RWPE2 (cell line): ENCODE measurements at regions not wholly inside any gene's neighbourhood (a gene's known extent, or its start where the extent isn't known, plus 50 kb on each side); places are given as distances from the start of the nearest gene placed in this dataset.

Source experiments
- ATAC-seq: fragments of 200-7000 bp; cut with Tn5 transposase; 3 replicates; pipeline ENCODE4 v1.9.1; 2021; ENCODE audit warnings: low read depth
- DNase-seq: peaks from one replicate; pipeline ENCODE4 v3.0.0-alpha.2; 2020; ENCODE audit warnings: low spot score
- H3K27ac ChIP-seq: fragments of 450-650 bp; 2 replicates; pipeline ENCODE4 v1.5.1; 2017; ENCODE audit warnings: mild to moderate bottlenecking; ENCODE audit not compliant: poor library complexity, severe bottlenecking
- H3K27me3 ChIP-seq: fragments of 250-450 bp; sonication (Bioruptor Pico); 2 replicates; pipeline ENCODE4 v1.5.1; 2021; ENCODE audit warnings: mild to moderate bottlenecking, moderate library complexity; ENCODE audit not compliant: insufficient read depth, poor library complexity, severe bottlenecking
- H3K36me3 ChIP-seq: fragments of 250-450 bp; sonication (Bioruptor Pico); 2 replicates; pipeline ENCODE4 v1.5.1; 2020; ENCODE audit warnings: low read depth, mild to moderate bottlenecking, moderate library complexity
- H3K4me1 ChIP-seq: fragments of 250-450 bp; sonication (Bioruptor Pico); 2 replicates; pipeline ENCODE4 v1.5.1; 2021; ENCODE audit warnings: mild to moderate bottlenecking, moderate library complexity; ENCODE audit not compliant: insufficient read depth, poor library complexity, severe bottlenecking
- H3K4me3 ChIP-seq: fragments of 250-450 bp; sonication (Bioruptor Pico); 2 replicates; pipeline ENCODE4 v1.5.1; 2021; ENCODE audit warnings: mild to moderate bottlenecking, moderate library complexity; ENCODE audit not compliant: severe bottlenecking
- H3K9me3 ChIP-seq: fragments of 250-450 bp; sonication (Bioruptor Pico); 2 replicates; pipeline ENCODE4 v1.5.1; 2021; ENCODE audit warnings: mild to moderate bottlenecking, moderate library complexity; ENCODE audit not compliant: severe bottlenecking
- TF ChIP-seq, protein P1 (sequence below): fragments of 450-650 bp; IDR thresholded peaks from one replicate; pipeline ENCODE4 v1.5.1; 2017; ENCODE audit warnings: mild to moderate bottlenecking, moderate library complexity; ENCODE audit not compliant: poor library complexity, severe bottlenecking

DNA sequence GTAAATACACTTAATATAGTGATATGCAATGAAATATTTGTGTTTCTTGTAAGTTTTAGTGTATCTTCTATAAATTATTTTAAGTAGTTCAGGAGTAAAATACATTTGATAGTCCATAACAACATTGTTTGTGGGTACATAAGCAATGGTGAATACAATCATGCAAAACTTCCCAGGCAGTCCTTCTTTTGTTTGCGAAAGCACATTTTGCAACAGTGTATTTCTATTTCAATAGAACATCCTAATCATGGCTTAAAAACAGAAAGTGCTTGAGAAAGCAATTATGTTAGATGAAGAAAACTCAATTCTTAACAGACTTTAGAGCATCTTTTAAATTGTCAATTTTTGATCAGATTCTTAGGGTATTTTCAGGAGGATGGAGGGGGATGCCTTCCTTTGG is 155.6 kb downstream of the POSTN start:
- H3K9me3 ChIP-seq = no peaks in the 10 kb centered on the region
- H3K27ac ChIP-seq = no peak overlapping the region
- DNase-seq = no peak
- ATAC-seq = no peak
- TF ChIP-seq, protein P1, sequence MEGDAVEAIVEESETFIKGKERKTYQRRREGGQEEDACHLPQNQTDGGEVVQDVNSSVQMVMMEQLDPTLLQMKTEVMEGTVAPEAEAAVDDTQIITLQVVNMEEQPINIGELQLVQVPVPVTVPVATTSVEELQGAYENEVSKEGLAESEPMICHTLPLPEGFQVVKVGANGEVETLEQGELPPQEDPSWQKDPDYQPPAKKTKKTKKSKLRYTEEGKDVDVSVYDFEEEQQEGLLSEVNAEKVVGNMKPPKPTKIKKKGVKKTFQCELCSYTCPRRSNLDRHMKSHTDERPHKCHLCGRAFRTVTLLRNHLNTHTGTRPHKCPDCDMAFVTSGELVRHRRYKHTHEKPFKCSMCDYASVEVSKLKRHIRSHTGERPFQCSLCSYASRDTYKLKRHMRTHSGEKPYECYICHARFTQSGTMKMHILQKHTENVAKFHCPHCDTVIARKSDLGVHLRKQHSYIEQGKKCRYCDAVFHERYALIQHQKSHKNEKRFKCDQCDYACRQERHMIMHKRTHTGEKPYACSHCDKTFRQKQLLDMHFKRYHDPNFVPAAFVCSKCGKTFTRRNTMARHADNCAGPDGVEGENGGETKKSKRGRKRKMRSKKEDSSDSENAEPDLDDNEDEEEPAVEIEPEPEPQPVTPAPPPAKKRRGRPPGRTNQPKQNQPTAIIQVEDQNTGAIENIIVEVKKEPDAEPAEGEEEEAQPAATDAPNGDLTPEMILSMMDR = no peak
- no peak overlapping the region for H3K4me3 ChIP-seq
- H3K4me1 ChIP-seq = peaks cover 8% of the 10 kb centered on the region
- H3K36me3 ChIP-seq = no peaks in the 10 kb centered on the region
- H3K27me3 ChIP-seq = no peaks in the 10 kb centered on the region

DNA sequence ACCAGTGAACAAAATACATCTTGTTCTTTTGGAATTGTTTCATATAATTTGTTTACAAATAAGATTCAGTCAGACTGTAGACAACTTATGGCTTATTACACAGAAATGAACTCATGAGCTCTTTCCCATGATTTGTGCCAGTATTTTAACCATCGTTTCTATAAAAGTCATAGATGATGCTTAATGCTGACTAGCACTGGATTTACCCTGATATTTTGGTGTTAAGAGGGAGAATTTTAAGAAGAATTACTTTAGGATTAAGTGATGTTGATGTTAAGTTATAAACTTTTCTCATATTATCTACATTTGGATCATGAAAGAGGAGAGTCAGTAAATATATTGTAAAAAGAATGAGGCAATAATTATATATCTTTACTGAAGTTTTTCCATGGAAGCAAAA is 162.7 kb downstream of the POSTN start:
- ATAC-seq = no peak

DNA sequence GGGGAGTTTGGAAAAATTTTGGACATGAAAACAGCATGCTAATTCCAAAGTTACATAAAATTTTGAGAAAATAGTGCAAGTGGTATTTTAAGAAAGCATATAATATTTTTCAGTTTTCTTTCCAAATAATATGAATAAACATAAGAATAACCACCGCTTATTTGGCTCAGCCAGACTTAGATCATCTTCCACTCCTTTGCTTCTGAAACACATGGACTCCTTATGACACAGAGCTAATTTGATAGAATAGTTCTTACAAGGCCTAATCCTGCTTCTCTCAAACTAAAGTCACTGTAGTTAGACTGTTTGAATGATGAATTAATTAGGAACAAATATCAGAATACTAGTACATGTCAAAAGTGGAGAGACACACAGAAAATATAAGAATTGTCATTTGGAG is 165.5 kb downstream of the POSTN start:
- H3K9me3 ChIP-seq = no peaks in the 10 kb centered on the region
- DNase-seq = no peak
- no peak overlapping the region for H3K27ac ChIP-seq
- no peak overlapping the region for H3K4me3 ChIP-seq
- TF ChIP-seq, protein P1 = no peak
- no peaks in the 10 kb centered on the region for H3K36me3 ChIP-seq
- H3K27me3 ChIP-seq = no peaks in the 10 kb centered on the region
- H3K4me1 ChIP-seq = no peaks in the 10 kb centered on the region
- ATAC-seq = no peak

More for the DNA sequence above, 162.7 kb downstream of the POSTN start:
- TF ChIP-seq, protein P1 = no peak
- Histone ChIP-seq H3K4me1 (no peaks in the 10 kb centered on the region), H3K27ac (no peak overlapping the region), H3K27me3 (no peaks in the 10 kb centered on the region), H3K9me3 (no peaks in the 10 kb centered on the region), H3K36me3 (no peaks in the 10 kb centered on the region), H3K4me3 (no peak overlapping the region)
- no peak for DNase-seq

DNA sequence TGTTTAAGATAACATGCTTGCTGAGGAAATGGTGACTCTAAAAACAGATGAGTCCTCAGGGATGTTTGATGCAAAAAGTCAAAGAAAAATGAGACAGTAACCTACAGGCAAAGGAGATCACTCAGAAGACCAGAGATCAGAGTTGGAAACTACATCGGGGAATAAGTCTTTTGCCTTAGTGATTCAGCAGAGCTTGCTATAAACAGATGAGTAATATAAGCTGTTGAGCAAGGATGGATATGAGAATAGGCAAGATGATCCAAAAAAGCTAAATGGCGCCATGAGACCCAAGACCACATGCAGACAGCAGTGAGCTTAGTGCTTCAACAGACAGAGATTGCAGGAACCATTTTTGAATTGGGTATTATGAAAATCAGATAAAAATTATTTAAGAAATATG is 168.6 kb downstream of the POSTN start:
- TF ChIP-seq, protein P1 = no peak
- Histone ChIP-seq H3K27me3 (no peaks in the 10 kb centered on the region), H3K4me3 (no peak overlapping the region), H3K27ac (no peak overlapping the region), H3K36me3 (no peaks in the 10 kb centered on the region), H3K4me1 (no peaks in the 10 kb centered on the region), H3K9me3 (no peaks in the 10 kb centered on the region)
- ATAC-seq (peak; percentile 55; the same call in 2 of the 3 replicates), DNase-seq (no peak)

DNA sequence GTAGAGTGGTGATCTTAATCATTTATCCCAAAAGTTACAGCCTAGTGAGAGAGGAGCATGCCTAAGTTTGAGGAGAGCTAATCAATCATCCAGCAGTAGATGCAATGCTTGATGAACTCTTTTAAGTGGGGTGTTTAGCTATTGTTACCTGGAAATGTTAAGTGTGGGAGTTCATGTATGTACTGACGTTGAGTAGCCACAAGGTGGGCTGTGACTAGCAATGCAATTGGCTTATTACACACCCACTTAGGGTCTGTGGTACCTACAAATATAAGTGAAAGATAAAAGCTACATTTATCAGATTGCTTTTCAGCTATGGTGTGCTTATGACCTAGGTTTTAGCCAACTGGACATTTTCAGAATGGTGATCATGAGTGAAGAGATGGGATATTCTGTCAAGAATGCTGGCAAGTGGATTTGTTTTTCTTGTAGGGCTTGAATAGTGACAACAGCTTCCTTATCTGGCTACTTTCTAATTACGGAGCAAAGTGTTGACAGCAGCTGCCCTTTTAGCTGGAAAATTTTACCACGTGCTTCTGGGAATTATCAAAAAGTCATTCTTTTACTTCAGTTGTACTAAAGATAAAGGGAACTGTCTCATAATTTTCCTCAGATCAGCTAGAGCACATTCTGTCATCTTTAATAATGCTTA is 170.6 kb downstream of the POSTN start:
- Histone ChIP-seq H3K36me3 (no peaks in the 10 kb centered on the region), H3K4me1 (no peaks in the 10 kb centered on the region), H3K9me3 (no peaks in the 10 kb centered on the region), H3K4me3 (no peak overlapping the region), H3K27me3 (no peaks in the 10 kb centered on the region), H3K27ac (no peak overlapping the region)
- ATAC-seq = no peak
- TF ChIP-seq, protein P1 = no peak
- DNase-seq = no peak
